A673 (cell line): ENCODE measurements at regions not wholly inside any gene's neighbourhood (a gene's known extent, or its start where the extent isn't known, plus 50 kb on each side); places are given as distances from the start of the nearest gene placed in this dataset.

Source experiments
- BruUV-seq: library from RNA; stranded (reverse); fragments of 400-500 nt; replicated peaks from 2 replicates; lab custom pipeline; 2021; lab: Mats Ljungman, UMichigan
- CTCF ChIA-PET: fragments of 300-600 bp; sonication (Branson Sonifier 250); formaldehyde crosslinking; loops from one replicate; lab custom pipeline; 2022; ENCODE audit warnings: antibody characterized with exemption; lab: Charles Lee
- POLR2A ChIA-PET: fragments of 300-600 bp; sonication (Branson Sonifier 250); formaldehyde crosslinking; loops from one replicate; lab custom pipeline; 2022; ENCODE audit warnings: antibody characterized with exemption; ENCODE audit not compliant: low non-redundant PET; lab: Charles Lee
- DNase-seq: peaks from one replicate; pipeline ENCODE4 v3.0.0-alpha.2; 2015; ENCODE audit warnings: low spot score
- H3K27ac ChIP-seq: fragments of 200-600 bp; sonication (generic); 2 replicates; pipeline ENCODE4 v1.5.1; 2016; ENCODE audit warnings: mixed run types, low read depth, mild to moderate bottlenecking, mixed read lengths, antibody characterized with exemption, low read length; ENCODE audit not compliant: poor library complexity, severe bottlenecking
- H3K27me3 ChIP-seq: fragments of 200-600 bp; sonication (generic); replicated peaks from 2 replicates; pipeline ENCODE4 v1.6.1; 2017; ENCODE audit warnings: mixed run types, low read depth, mild to moderate bottlenecking, mixed read lengths, antibody characterized with exemption, low read length; ENCODE audit not compliant: insufficient read depth, poor library complexity
- H3K36me3 ChIP-seq: fragments of 200-600 bp; sonication (generic); 2 replicates; pipeline ENCODE4 v1.6.1; 2016; ENCODE audit warnings: mixed run types, mild to moderate bottlenecking, mixed read lengths, antibody characterized with exemption, low read length; ENCODE audit not compliant: insufficient read depth, poor library complexity, severe bottlenecking
- H3K4me1 ChIP-seq: fragments of 200-600 bp; sonication (generic); 2 replicates; pipeline ENCODE4 v1.6.1; 2017; ENCODE audit warnings: mixed run types, mild to moderate bottlenecking, mixed read lengths, antibody characterized with exemption, low read length; ENCODE audit not compliant: insufficient read depth, poor library complexity, severe bottlenecking
- H3K4me3 ChIP-seq: fragments of 200-600 bp; sonication (generic); 2 replicates; pipeline ENCODE4 v1.5.1; 2016; ENCODE audit warnings: low read depth, mixed run types, mild to moderate bottlenecking, mixed read lengths, low read length; ENCODE audit not compliant: poor library complexity, severe bottlenecking
- H3K9me3 ChIP-seq: fragments of 200-600 bp; sonication (generic); 2 replicates; pipeline ENCODE4 v1.6.1; 2016; ENCODE audit warnings: mixed run types, low read depth, mild to moderate bottlenecking, mixed read lengths, antibody characterized with exemption, low read length; ENCODE audit not compliant: poor library complexity, severe bottlenecking
- EZH2 ChIP-seq: fragments of 200-600 bp; sonication (generic); IDR thresholded peaks from 2 replicates; pipeline ENCODE4 v1.6.1; 2017; ENCODE audit warnings: borderline replicate concordance, low read depth, mild to moderate bottlenecking, mixed read lengths, antibody characterized with exemption, low read length; ENCODE audit not compliant: poor library complexity, severe bottlenecking
- intact Hi-C: fragments of 100-400 bp; cut with micrococcal nuclease; formaldehyde crosslinking; loops from one replicate; pipeline ENCODE4 v1.10.0; 2022; ENCODE audit not compliant: unreplicated experiment
- TF ChIP-seq, protein P1 (sequence below): fragments of 300-800, 200-600 bp; sonication (generic); conservative IDR thresholded peaks from 2 replicates; pipeline ENCODE4 v1.5.1; 2017; ENCODE audit warnings: low read depth, mild to moderate bottlenecking, antibody characterized with exemption, low read length, moderate library complexity, mixed read lengths

DNA sequence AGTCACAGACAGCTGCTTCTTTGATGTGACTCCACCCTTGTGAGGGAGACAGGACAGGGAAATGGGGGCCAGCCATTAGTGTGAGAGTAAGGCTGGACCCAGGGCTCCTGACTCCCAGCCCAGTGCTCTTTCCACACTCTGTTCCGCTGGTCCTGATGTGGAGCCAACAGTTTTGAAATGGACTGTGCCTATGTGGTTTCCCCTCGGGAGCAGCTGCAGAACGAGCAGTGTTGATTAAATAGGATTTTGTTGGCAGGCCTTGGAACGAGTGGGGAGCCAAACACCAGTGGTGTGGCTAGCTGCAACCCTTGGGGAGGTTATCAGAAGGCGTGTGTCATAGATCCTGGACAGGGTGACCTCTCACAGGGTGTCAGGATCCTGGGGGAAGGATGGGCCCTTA lies 66.5 kb upstream of the AMPD3 start:
- H3K27me3 ChIP-seq = no peaks in the 10 kb centered on the region
- no peaks in the 10 kb centered on the region for H3K36me3 ChIP-seq
- POLR2A ChIA-PET = no interaction called here
- CTCF ChIA-PET = no interaction called here
- no peaks in the 10 kb centered on the region for H3K9me3 ChIP-seq
- no peak overlapping the region for H3K27ac ChIP-seq
- H3K4me1 ChIP-seq = no peaks in the 10 kb centered on the region
- TF ChIP-seq, protein P1, sequence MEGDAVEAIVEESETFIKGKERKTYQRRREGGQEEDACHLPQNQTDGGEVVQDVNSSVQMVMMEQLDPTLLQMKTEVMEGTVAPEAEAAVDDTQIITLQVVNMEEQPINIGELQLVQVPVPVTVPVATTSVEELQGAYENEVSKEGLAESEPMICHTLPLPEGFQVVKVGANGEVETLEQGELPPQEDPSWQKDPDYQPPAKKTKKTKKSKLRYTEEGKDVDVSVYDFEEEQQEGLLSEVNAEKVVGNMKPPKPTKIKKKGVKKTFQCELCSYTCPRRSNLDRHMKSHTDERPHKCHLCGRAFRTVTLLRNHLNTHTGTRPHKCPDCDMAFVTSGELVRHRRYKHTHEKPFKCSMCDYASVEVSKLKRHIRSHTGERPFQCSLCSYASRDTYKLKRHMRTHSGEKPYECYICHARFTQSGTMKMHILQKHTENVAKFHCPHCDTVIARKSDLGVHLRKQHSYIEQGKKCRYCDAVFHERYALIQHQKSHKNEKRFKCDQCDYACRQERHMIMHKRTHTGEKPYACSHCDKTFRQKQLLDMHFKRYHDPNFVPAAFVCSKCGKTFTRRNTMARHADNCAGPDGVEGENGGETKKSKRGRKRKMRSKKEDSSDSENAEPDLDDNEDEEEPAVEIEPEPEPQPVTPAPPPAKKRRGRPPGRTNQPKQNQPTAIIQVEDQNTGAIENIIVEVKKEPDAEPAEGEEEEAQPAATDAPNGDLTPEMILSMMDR = no peak
- no peak for TF ChIP-seq EZH2
- intact Hi-C loops = no loop called here
- H3K4me3 ChIP-seq = no peak overlapping the region
- BruUV-seq = no TSS peak
- DNase-seq = no peak

DNA sequence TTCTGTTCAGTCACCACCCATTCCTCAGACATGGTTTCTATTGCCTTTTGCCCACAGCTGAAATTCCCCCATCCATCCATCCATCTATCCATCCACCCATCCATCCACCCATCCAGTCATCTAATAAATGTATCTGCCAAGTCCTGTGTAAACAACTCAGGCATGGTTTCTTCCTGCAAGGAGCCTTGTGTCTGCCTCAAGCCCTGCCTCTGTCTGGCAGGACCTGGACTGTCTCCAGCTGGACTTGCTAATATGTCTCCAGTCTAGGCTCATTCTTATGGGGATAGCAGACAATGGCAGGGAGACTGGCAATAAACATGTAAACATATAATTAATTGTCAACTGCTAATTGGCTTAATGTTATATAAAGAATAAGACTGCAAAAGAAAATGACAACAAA lies 64.7 kb upstream of the AMPD3 start:
- no TSS peak for BruUV-seq
- CTCF ChIA-PET = no interaction called here
- DNase-seq = no peak

DNA sequence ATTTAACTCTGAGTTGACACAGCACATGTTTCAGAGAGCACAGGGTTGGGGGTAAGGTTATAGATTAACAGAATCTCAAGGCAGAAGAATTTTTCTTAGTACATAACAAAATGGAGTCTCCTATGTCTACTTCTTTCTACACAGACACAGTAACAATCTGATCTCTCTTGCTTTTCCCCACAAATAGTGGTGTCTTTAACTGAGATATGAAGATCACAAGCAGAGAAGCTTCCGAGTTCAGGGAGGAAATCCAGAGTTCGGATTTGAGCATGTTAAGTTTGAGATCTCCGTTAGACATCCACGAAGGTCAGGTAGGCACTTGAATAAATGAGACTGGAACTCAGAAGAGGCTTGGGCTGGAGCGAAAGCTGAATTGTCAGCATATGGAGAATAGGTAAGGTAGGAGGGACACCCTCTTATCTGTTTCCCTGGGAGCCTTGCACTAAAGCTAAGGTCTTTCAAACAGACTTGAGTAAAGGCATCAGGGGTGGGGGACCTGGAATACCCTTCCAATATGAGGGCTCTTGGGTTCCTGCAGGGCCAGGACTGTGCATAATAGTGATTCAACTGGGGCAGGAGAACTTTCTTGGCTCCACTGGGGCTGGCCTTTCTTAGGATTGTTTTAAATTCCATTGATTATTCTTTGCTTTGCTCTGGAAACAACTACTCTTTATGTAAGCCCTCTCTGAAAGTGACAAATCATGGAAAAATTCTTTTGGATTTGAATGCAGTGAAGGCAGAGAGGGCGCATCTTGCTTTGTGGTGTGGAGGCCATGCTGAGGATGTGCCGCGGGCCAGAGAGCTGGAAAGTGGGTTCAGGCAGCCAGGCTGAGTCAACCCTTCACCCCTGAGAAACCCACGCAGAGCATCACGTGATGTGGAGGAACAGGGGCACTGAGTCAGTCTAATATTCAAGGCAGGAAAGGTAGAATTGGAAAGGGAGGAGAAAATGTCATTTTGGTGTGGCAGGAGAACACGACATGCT lies 62.7 kb upstream of the AMPD3 start:
- Histone ChIP-seq H3K27me3 (no peaks in the 10 kb centered on the region), H3K4me1 (no peaks in the 10 kb centered on the region), H3K9me3 (no peaks in the 10 kb centered on the region), H3K36me3 (no peaks in the 10 kb centered on the region), H3K4me3 (no peak overlapping the region), H3K27ac (no peak overlapping the region)
- BruUV-seq = no TSS peak
- POLR2A ChIA-PET = no interaction called here
- no peak for TF ChIP-seq EZH2
- TF ChIP-seq, protein P1 = no peak
- no peak for DNase-seq
- CTCF ChIA-PET = no interaction called here
- intact Hi-C loops = no loop called here

More for the DNA sequence above, 64.7 kb upstream of the AMPD3 start:
- Histone ChIP-seq H3K4me1 (no peaks in the 10 kb centered on the region), H3K27ac (no peak overlapping the region), H3K4me3 (no peak overlapping the region), H3K27me3 (no peaks in the 10 kb centered on the region), H3K9me3 (no peaks in the 10 kb centered on the region), H3K36me3 (no peaks in the 10 kb centered on the region)
- TF ChIP-seq, protein P1 = no peak
- TF ChIP-seq EZH2 = no peak
- POLR2A ChIA-PET = no interaction called here
- intact Hi-C loops = no loop called here
